ENCODE measurements at regions not wholly inside any gene's neighbourhood (a gene's known extent, or its start where the extent isn't known, plus 50 kb on each side); places are given as distances from the start of the nearest gene placed in this dataset.

DNA sequence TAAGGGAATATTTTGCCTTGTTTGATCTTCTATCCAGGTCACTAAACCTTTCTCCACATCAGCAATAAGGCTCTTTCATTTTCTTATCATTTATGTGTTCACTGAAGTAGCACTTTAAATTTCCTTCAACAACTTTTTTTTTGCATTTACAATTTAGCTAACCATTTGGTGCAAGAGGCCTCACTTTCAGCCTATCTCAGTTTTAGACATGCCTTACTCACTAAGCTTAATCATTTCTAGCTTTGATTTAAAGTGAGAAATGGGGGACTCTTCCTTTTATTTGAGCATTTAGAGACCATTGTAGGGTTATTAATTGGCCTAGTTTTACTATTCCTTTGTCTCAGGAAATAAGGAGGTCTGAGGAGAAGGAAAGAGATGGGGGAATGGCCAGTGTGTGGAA is 250.5 kb downstream of the AUH start (continued):
- TF ChIP-seq POLR2AphosphoS5 (IDR thresholded peaks at IDR 0.05; ENCODE audit: low read depth, low read length) = no peak
- TF ChIP-seq, protein P1, sequence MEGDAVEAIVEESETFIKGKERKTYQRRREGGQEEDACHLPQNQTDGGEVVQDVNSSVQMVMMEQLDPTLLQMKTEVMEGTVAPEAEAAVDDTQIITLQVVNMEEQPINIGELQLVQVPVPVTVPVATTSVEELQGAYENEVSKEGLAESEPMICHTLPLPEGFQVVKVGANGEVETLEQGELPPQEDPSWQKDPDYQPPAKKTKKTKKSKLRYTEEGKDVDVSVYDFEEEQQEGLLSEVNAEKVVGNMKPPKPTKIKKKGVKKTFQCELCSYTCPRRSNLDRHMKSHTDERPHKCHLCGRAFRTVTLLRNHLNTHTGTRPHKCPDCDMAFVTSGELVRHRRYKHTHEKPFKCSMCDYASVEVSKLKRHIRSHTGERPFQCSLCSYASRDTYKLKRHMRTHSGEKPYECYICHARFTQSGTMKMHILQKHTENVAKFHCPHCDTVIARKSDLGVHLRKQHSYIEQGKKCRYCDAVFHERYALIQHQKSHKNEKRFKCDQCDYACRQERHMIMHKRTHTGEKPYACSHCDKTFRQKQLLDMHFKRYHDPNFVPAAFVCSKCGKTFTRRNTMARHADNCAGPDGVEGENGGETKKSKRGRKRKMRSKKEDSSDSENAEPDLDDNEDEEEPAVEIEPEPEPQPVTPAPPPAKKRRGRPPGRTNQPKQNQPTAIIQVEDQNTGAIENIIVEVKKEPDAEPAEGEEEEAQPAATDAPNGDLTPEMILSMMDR (IDR thresholded peaks at IDR 0.05) = no peak

DNA sequence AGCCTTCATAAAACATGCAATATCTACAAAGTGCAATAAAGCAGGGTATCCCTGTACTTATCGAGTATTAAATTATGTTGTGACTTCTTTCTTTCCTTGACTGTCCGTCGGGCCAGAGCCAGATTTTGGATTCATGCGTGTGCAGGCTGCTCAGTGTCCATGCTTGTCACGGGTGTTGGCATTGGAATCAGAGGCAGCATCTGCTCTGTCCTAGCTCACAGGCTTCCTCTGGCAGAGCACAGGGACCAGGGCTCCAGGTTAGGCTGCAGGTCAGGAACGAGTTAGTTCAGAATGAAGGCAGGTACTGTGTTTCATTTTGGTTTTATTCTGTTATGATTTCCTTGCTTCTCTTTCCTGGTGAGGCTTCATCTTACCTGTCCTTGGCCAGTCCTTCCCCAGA is 249.8 kb downstream of the AUH start:
- Histone ChIP-seq H3K79me2 (ENCODE audit: insufficient read depth) (no peaks in the 10 kb centered on the region), H3K9ac (no peak overlapping the region), H3K9me2 (no peaks in the 10 kb centered on the region), H3K4me2 (no peak overlapping the region), H3K4me3 (ENCODE audit: low read depth in 2 of 2, low read length in 1 of 2) (no peak overlapping the region), H3K27ac (ENCODE audit: low read depth in 2 of 2, low read length in 1 of 2) (no peak overlapping the region), H3F3A (replicated peaks; ENCODE audit: insufficient read depth) (no peaks in the 10 kb centered on the region), H3K36me3 (replicated peaks in 1 of 2; ENCODE audit: control insufficient read depth in 1 of 2, insufficient read depth in 2 of 2, low read length in 1 of 2) (no peaks in the 10 kb centered on the region), H4K20me1 (ENCODE audit: insufficient read depth) (no peaks in the 10 kb centered on the region), H3K9me3 (no peaks in the 10 kb centered on the region), H2AFZ (ENCODE audit: low read depth) (no peak overlapping the region), H3K4me1 (ENCODE audit: control insufficient read depth in 1 of 2, insufficient read depth in 2 of 2, low read depth in 1 of 2, low read length in 1 of 2) (no peaks in the 10 kb centered on the region; a peak in 1 of 4 replicates), H3K27me3 (ENCODE audit: insufficient read depth) (no peaks in the 10 kb centered on the region)
- DNase-seq = no peak
- WGBS (ENCODE audit: low lambda C conversion rate) = 61% methylated on average over 6 of the region's 6 CpGs
- POLR2A ChIA-PET = no interaction called here
- TF ChIP-seq GATA2 (CRISPR knock-in tag; IDR thresholded peaks at IDR 0.05) (no peak), FOXM1 (IDR thresholded peaks at IDR 0.05; ENCODE audit: low read depth) (no peak), TEAD4 (IDR thresholded peaks at IDR 0.05; ENCODE audit: borderline replicate concordance, insufficient read depth) (no peak), EZH2phosphoT487 (IDR thresholded peaks at IDR 0.05; ENCODE audit: borderline replicate concordance, low read depth) (no peak), ELF1 (IDR thresholded peaks at IDR 0.05) (no peak), TAF1 (IDR thresholded peaks at IDR 0.05; ENCODE audit: borderline replicate concordance, low read depth, low read length) (no peak), GABPA (IDR thresholded peaks at IDR 0.05; ENCODE audit: low read depth) (no peak), RXRA (IDR thresholded peaks at IDR 0.05; ENCODE audit: borderline replicate concordance, low read depth) (no peak), MEF2A (IDR thresholded peaks at IDR 0.05; ENCODE audit: borderline replicate concordance, low read depth) (no peak), CHD2 (IDR thresholded peaks at IDR 0.05; ENCODE audit: low read length, partially characterized antibody) (no peak)
- TF ChIP-seq, protein P2, sequence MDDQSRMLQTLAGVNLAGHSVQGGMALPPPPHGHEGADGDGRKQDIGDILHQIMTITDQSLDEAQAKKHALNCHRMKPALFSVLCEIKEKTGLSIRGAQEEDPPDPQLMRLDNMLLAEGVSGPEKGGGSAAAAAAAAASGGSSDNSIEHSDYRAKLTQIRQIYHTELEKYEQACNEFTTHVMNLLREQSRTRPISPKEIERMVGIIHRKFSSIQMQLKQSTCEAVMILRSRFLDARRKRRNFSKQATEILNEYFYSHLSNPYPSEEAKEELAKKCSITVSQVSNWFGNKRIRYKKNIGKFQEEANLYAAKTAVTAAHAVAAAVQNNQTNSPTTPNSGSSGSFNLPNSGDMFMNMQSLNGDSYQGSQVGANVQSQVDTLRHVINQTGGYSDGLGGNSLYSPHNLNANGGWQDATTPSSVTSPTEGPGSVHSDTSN (IDR thresholded peaks at IDR 0.05) = no peak
- TF ChIP-seq, protein P3, sequence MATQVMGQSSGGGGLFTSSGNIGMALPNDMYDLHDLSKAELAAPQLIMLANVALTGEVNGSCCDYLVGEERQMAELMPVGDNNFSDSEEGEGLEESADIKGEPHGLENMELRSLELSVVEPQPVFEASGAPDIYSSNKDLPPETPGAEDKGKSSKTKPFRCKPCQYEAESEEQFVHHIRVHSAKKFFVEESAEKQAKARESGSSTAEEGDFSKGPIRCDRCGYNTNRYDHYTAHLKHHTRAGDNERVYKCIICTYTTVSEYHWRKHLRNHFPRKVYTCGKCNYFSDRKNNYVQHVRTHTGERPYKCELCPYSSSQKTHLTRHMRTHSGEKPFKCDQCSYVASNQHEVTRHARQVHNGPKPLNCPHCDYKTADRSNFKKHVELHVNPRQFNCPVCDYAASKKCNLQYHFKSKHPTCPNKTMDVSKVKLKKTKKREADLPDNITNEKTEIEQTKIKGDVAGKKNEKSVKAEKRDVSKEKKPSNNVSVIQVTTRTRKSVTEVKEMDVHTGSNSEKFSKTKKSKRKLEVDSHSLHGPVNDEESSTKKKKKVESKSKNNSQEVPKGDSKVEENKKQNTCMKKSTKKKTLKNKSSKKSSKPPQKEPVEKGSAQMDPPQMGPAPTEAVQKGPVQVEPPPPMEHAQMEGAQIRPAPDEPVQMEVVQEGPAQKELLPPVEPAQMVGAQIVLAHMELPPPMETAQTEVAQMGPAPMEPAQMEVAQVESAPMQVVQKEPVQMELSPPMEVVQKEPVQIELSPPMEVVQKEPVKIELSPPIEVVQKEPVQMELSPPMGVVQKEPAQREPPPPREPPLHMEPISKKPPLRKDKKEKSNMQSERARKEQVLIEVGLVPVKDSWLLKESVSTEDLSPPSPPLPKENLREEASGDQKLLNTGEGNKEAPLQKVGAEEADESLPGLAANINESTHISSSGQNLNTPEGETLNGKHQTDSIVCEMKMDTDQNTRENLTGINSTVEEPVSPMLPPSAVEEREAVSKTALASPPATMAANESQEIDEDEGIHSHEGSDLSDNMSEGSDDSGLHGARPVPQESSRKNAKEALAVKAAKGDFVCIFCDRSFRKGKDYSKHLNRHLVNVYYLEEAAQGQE (IDR thresholded peaks at IDR 0.05; ENCODE audit: low read depth, low read length) = no peak
- CTCF ChIA-PET = no interaction called here
